Neural progenitor cell (in vitro differentiated cells): ENCODE measurements at regions not wholly inside any gene's neighbourhood (a gene's known extent, or its start where the extent isn't known, plus 50 kb on each side); places are given as distances from the start of the nearest gene placed in this dataset.

Experiments used
- DNase-seq: peaks from one replicate; pipeline ENCODE4 v3.0.0-alpha.2; 2016; ENCODE audit warnings: low spot score
- H2AFZ ChIP-seq: fragments of 200-600 bp; sonication (generic); replicated peaks from 2 replicates; pipeline ENCODE4 v1.6.1; 2016; ENCODE audit warnings: antibody characterized with exemption
- H3F3A ChIP-seq: fragments of 200-600 bp; sonication (generic); 2 replicates; pipeline ENCODE4 v1.6.1; 2016; ENCODE audit warnings: antibody characterized with exemption, low read depth
- H3K27ac ChIP-seq: fragments of 200-600 bp; sonication (generic); 2 replicates; pipeline ENCODE4 v1.5.1; 2016; ENCODE audit warnings: mild to moderate bottlenecking
- H3K27me3 ChIP-seq: fragments of 200-600 bp; sonication (generic); 2 replicates; pipeline ENCODE4 v1.6.1; 2016; ENCODE audit warnings: mild to moderate bottlenecking, moderate library complexity
- H3K36me3 ChIP-seq: fragments of 200-600 bp; sonication (generic); 2 replicates; pipeline ENCODE4 v1.5.1; 2016
- H3K4me1 ChIP-seq: fragments of 200-600 bp; sonication (generic); 2 replicates; pipeline ENCODE4 v1.6.1; 2016; ENCODE audit warnings: mixed run types
- H3K4me2 ChIP-seq: fragments of 200-600 bp; sonication (generic); 2 replicates; pipeline ENCODE4 v1.6.1; 2016
- H3K4me3 ChIP-seq: fragments of 200-600 bp; sonication (generic); 2 replicates; pipeline ENCODE4 v1.5.1; 2016
- H3K79me2 ChIP-seq: fragments of 200-600 bp; sonication (generic); 2 replicates; pipeline ENCODE4 v1.6.1; 2016; ENCODE audit warnings: low read depth
- H3K9ac ChIP-seq: fragments of 200-600 bp; sonication (generic); 2 replicates; pipeline ENCODE4 v1.6.1; 2016
- H3K9me3 ChIP-seq: fragments of 200-600 bp; sonication (generic); 2 replicates; pipeline ENCODE4 v1.5.1; 2016; ENCODE audit warnings: low read depth
- H4K20me1 ChIP-seq: fragments of 200-600 bp; sonication (generic); 2 replicates; pipeline ENCODE4 v1.6.1; 2016; ENCODE audit warnings: low read depth
- H3K27ac Mint-ChIP-seq: 3 replicates; pipeline ENCODE4 v1.8.0; 2021; ENCODE audit warnings: mixed read lengths
- H3K27me3 Mint-ChIP-seq: 2 replicates; pipeline ENCODE4 v1.8.0; 2022; ENCODE audit warnings: low read depth, mild to moderate bottlenecking, inconsistent platforms, moderate library complexity, mixed read lengths; ENCODE audit not compliant: insufficient read depth
- H3K36me3 Mint-ChIP-seq: 3 replicates; pipeline ENCODE4 v1.8.0; 2021; ENCODE audit warnings: mixed read lengths
- H3K4me1 Mint-ChIP-seq: 3 replicates; pipeline ENCODE4 v1.8.0; 2021; ENCODE audit warnings: mixed read lengths
- H3K4me3 Mint-ChIP-seq: 3 replicates; pipeline ENCODE4 v1.8.0; 2021; ENCODE audit warnings: mild to moderate bottlenecking, moderate library complexity, mixed read lengths
- H3K9me3 Mint-ChIP-seq: 3 replicates; pipeline ENCODE4 v1.8.0; 2020; ENCODE audit warnings: mixed read lengths
- EZH2 ChIP-seq: fragments of 200-600 bp; sonication (generic); IDR thresholded peaks from 2 replicates; pipeline ENCODE4 v1.6.1; 2017; ENCODE audit warnings: antibody characterized with exemption, mild to moderate bottlenecking, moderate library complexity
- EZH2phosphoT487 ChIP-seq: fragments of 200-600 bp; sonication (generic); IDR thresholded peaks from 2 replicates; pipeline ENCODE4 v1.6.1; 2017; ENCODE audit warnings: antibody characterized with exemption
- TF ChIP-seq, protein P1 (sequence below): fragments of 200-600 bp; sonication (generic); IDR thresholded peaks from 2 replicates; pipeline ENCODE4 v1.5.1; 2017; ENCODE audit warnings: antibody characterized with exemption, mild to moderate bottlenecking

- no peak overlapping the region for H3K4me3 ChIP-seq
- H2AFZ ChIP-seq = no peak overlapping the region
- no peaks in the 10 kb centered on the region for H3F3A ChIP-seq
- H3K9me3 ChIP-seq = no peaks in the 10 kb centered on the region
- no peaks in the 10 kb centered on the region for H3K4me1 Mint-ChIP-seq
- H3K27ac Mint-ChIP-seq = no peak overlapping the region
- DNase-seq = no peak
- H3K27me3 ChIP-seq = no peaks in the 10 kb centered on the region
- no peak overlapping the region for H3K27ac ChIP-seq
- no peaks in the 10 kb centered on the region for H3K36me3 ChIP-seq
- H3K9ac ChIP-seq = no peak overlapping the region
- no peak overlapping the region for H3K4me3 Mint-ChIP-seq
- H3K4me1 ChIP-seq = no peaks in the 10 kb centered on the region
- H3K4me2 ChIP-seq = no peak overlapping the region
- no peaks in the 10 kb centered on the region for H4K20me1 ChIP-seq
- no peaks in the 10 kb centered on the region for H3K27me3 Mint-ChIP-seq
- H3K79me2 ChIP-seq = no peaks in the 10 kb centered on the region
- TF ChIP-seq, protein P1, sequence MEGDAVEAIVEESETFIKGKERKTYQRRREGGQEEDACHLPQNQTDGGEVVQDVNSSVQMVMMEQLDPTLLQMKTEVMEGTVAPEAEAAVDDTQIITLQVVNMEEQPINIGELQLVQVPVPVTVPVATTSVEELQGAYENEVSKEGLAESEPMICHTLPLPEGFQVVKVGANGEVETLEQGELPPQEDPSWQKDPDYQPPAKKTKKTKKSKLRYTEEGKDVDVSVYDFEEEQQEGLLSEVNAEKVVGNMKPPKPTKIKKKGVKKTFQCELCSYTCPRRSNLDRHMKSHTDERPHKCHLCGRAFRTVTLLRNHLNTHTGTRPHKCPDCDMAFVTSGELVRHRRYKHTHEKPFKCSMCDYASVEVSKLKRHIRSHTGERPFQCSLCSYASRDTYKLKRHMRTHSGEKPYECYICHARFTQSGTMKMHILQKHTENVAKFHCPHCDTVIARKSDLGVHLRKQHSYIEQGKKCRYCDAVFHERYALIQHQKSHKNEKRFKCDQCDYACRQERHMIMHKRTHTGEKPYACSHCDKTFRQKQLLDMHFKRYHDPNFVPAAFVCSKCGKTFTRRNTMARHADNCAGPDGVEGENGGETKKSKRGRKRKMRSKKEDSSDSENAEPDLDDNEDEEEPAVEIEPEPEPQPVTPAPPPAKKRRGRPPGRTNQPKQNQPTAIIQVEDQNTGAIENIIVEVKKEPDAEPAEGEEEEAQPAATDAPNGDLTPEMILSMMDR = no peak
- TF ChIP-seq EZH2phosphoT487 (no peak), EZH2 (no peak)
- H3K36me3 Mint-ChIP-seq = no peaks in the 10 kb centered on the region
- H3K9me3 Mint-ChIP-seq = no peaks in the 10 kb centered on the region
Observed at GRCh38 chr11:128349650-128350299, 237.6 kb downstream of the ETS1 start.

GRCh38 chr11:128346804-128347203, 240.6 kb downstream of the ETS1 start:
- TF ChIP-seq EZH2phosphoT487 (no peak), EZH2 (no peak)
- TF ChIP-seq, protein P1 = no peak

DNA sequence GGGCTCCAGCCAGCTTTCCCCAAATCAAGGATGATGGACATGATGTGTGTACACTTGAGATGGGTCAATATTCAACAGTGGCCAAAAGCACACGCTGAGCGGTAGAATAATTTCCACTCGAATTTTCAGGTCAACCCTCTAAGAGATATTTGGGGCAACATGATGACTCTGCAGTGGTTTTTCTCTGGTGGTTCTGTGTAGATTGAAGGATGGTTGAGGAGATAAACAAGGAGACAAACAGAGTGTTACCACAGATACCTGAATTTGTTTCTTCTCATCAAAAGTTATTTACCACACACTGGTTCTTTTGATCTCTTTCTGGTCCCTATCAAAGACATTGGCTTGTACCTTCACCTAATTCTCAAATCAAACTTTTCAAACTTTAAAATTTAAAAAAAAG, 242.0 kb downstream of the ETS1 start:
- Histone ChIP-seq H3K36me3 (no peaks in the 10 kb centered on the region), H4K20me1 (no peaks in the 10 kb centered on the region), H3K4me3 (no peak overlapping the region), H3K9me3 (no peaks in the 10 kb centered on the region), H3K4me2 (no peak overlapping the region), H3F3A (no peaks in the 10 kb centered on the region), H3K79me2 (no peaks in the 10 kb centered on the region), H3K27me3 (no peaks in the 10 kb centered on the region), H3K9ac (no peak overlapping the region), H3K27ac (no peak overlapping the region), H2AFZ (no peak overlapping the region), H3K4me1 (peaks cover 18% of the 10 kb centered on the region)
- H3K4me1 Mint-ChIP-seq = peaks cover 23% of the 10 kb centered on the region
- TF ChIP-seq EZH2 = no peak
- TF ChIP-seq, protein P1 = no peak
- DNase-seq = no peak
- H3K4me3 Mint-ChIP-seq = no peak overlapping the region
- no peaks in the 10 kb centered on the region for H3K36me3 Mint-ChIP-seq
- H3K27ac Mint-ChIP-seq = no peak overlapping the region
- H3K9me3 Mint-ChIP-seq = no peaks in the 10 kb centered on the region
- H3K27me3 Mint-ChIP-seq = peaks cover 2% of the 10 kb centered on the region

More at GRCh38 chr11:128346804-128347203, 240.6 kb downstream of the ETS1 start:
- Histone ChIP-seq H3K4me1 (peaks cover 11% of the 10 kb centered on the region), H3K79me2 (no peaks in the 10 kb centered on the region), H3K27ac (no peak overlapping the region), H3K4me2 (no peak overlapping the region), H2AFZ (no peak overlapping the region), H4K20me1 (no peaks in the 10 kb centered on the region), H3K4me3 (no peak overlapping the region), H3K9me3 (no peaks in the 10 kb centered on the region), H3K36me3 (no peaks in the 10 kb centered on the region), H3F3A (no peaks in the 10 kb centered on the region), H3K27me3 (no peaks in the 10 kb centered on the region), H3K9ac (no peak overlapping the region)
- Mint-ChIP-seq H3K4me3 (no peak overlapping the region), H3K27me3 (peaks cover 2% of the 10 kb centered on the region), H3K36me3 (no peaks in the 10 kb centered on the region), H3K9me3 (no peaks in the 10 kb centered on the region), H3K27ac (no peak overlapping the region), H3K4me1 (peaks cover 17% of the 10 kb centered on the region)
- no peak for DNase-seq
